Keratinocyte (primary cell): ENCODE measurements at regions not wholly inside any gene's neighbourhood (a gene's known extent, or its start where the extent isn't known, plus 50 kb on each side); places are given as distances from the start of the nearest gene placed in this dataset.
"Not testable (repeated sequence)": the region's sequence is repeated elsewhere in the genome, so short reads cannot be mapped to it uniquely, and the experiment has no call there.

Experiments
- DNase-seq: peaks from one replicate; pipeline ENCODE4 v3.0.0-alpha.2; 2011; ENCODE audit warnings: low read depth, missing footprints, low spot score
- FAIRE-seq: peaks from 2 replicates; lab custom pipeline; 2011; peaks lifted over from hg19 to GRCh38; lab: Jason Lieb, UNC
- H2AFZ ChIP-seq: 2 replicates; pipeline ENCODE4 v1.6.0; 2012; ENCODE audit warnings: low read length, control low read depth, inconsistent platforms; ENCODE audit not compliant: control insufficient read depth
- H3K27ac ChIP-seq: 2 replicates; pipeline ENCODE4 v1.5.1; 2011; ENCODE audit warnings: low read length; ENCODE audit not compliant: control insufficient read depth, insufficient read depth
- H3K27me3 ChIP-seq: 3 replicates; pipeline ENCODE4 v1.6.0; 2011; ENCODE audit warnings: low read length; ENCODE audit not compliant: control insufficient read depth, insufficient read depth; ENCODE audit errors: extremely low read depth
- H3K36me3 ChIP-seq, 2 experiments: 2 replicates in 1 of 2; 3 replicates in 1 of 2; pipeline ENCODE4 v1.5.1; 2011; ENCODE audit warnings: low read length in 2 of 2, mild to moderate bottlenecking in 1 of 2; ENCODE audit not compliant: control insufficient read depth in 2 of 2, insufficient read depth in 2 of 2; ENCODE audit errors: extremely low read depth in 1 of 2
- H3K4me1 ChIP-seq: 3 replicates; pipeline ENCODE4 v1.5.1; 2011; ENCODE audit warnings: low read length; ENCODE audit not compliant: control insufficient read depth, insufficient read depth; ENCODE audit errors: extremely low read depth
- H3K4me2 ChIP-seq: 3 replicates; pipeline ENCODE4 v1.6.0; 2011; ENCODE audit warnings: low read depth, low read length; ENCODE audit not compliant: control insufficient read depth, insufficient read depth; ENCODE audit errors: extremely low read depth
- H3K4me3 ChIP-seq, 3 experiments: fragments of 200-600 bp in 1 of 3; sonication (generic) in 1 of 3; 2 replicates in 2 of 3; 3 replicates in 1 of 3; pipeline ENCODE4 v1.5.1; 2011 to 2016; ENCODE audit warnings: low read length in 3 of 3, mild to moderate bottlenecking in 3 of 3, control low read depth in 2 of 3, inconsistent platforms in 1 of 3, low read depth in 1 of 3, mixed read lengths in 1 of 3, mixed run types in 1 of 3, moderate library complexity in 1 of 3; ENCODE audit not compliant: control insufficient read depth in 2 of 3, insufficient read depth in 2 of 3; ENCODE audit errors: extremely low read depth in 1 of 3
- H3K79me2 ChIP-seq: 2 replicates; pipeline ENCODE4 v1.6.0; 2012; ENCODE audit warnings: low read length; ENCODE audit not compliant: control insufficient read depth, insufficient read depth
- H3K9ac ChIP-seq: 3 replicates; pipeline ENCODE4 v1.6.0; 2011; ENCODE audit warnings: low read length; ENCODE audit not compliant: control insufficient read depth, insufficient read depth; ENCODE audit errors: extremely low read depth
- H3K9me1 ChIP-seq: 3 replicates; pipeline ENCODE4 v1.6.0; 2011; ENCODE audit warnings: low read length; ENCODE audit not compliant: control insufficient read depth, insufficient read depth; ENCODE audit errors: extremely low read depth
- H3K9me3 ChIP-seq: 2 replicates; pipeline ENCODE4 v1.5.1; 2012; ENCODE audit warnings: low read depth, low read length; ENCODE audit not compliant: control insufficient read depth
- H4K20me1 ChIP-seq: 3 replicates; pipeline ENCODE4 v1.6.0; 2011; ENCODE audit warnings: low read length; ENCODE audit not compliant: control insufficient read depth, insufficient read depth; ENCODE audit errors: extremely low read depth
- EZH2 ChIP-seq: IDR thresholded peaks from one replicate; pipeline ENCODE4 v1.6.1; 2012; ENCODE audit warnings: inconsistent platforms, mild to moderate bottlenecking, low read length, moderate library complexity
- dilution Hi-C: fragments of 300-500 bp; cut with MboI; formaldehyde crosslinking; loops from one replicate; pipeline ENCODE4 v1.7.0; 2020; ENCODE audit warnings: low sequenced_read_pairs; ENCODE audit not compliant: extremely low pct_ligation_motif_present
- TF ChIP-seq, protein P1 (sequence below), 3 experiments: IDR thresholded peaks in 1 of 3; conservative IDR thresholded peaks in 1 of 3; optimal IDR thresholded peaks in 1 of 3; 2 replicates in 2 of 3; 3 replicates in 1 of 3; pipeline versions ENCODE3 to v1.5.1; 2011; ENCODE audit warnings: low read length in 3 of 3, mild to moderate bottlenecking in 3 of 3, moderate library complexity in 2 of 3, control low read depth in 1 of 3, inconsistent platforms in 1 of 3; ENCODE audit not compliant: insufficient read depth in 2 of 3; ENCODE audit errors: extremely low read depth in 1 of 3

GRCh38 chr6:165766026-165766425 is 103.0 kb upstream of the PDE10A start:
- no peak for FAIRE-seq
- no peak overlapping the region for H3K27ac ChIP-seq
- H3K4me3 ChIP-seq, result no peak overlapping the region
- no peaks in the 10 kb centered on the region for H3K9me1 ChIP-seq
- no peaks in the 10 kb centered on the region for H3K27me3 ChIP-seq
- no peak overlapping the region for H2AFZ ChIP-seq
- no peaks in the 10 kb centered on the region for H4K20me1 ChIP-seq
- dilution Hi-C loops, result no loop called here
- H3K4me1 ChIP-seq, result no peaks in the 10 kb centered on the region
- TF ChIP-seq, protein P1, sequence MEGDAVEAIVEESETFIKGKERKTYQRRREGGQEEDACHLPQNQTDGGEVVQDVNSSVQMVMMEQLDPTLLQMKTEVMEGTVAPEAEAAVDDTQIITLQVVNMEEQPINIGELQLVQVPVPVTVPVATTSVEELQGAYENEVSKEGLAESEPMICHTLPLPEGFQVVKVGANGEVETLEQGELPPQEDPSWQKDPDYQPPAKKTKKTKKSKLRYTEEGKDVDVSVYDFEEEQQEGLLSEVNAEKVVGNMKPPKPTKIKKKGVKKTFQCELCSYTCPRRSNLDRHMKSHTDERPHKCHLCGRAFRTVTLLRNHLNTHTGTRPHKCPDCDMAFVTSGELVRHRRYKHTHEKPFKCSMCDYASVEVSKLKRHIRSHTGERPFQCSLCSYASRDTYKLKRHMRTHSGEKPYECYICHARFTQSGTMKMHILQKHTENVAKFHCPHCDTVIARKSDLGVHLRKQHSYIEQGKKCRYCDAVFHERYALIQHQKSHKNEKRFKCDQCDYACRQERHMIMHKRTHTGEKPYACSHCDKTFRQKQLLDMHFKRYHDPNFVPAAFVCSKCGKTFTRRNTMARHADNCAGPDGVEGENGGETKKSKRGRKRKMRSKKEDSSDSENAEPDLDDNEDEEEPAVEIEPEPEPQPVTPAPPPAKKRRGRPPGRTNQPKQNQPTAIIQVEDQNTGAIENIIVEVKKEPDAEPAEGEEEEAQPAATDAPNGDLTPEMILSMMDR (optimal IDR thresholded peaks at IDR 0.05 in 1 of 3, IDR thresholded peaks at IDR 0.05 in 1 of 3, conservative IDR thresholded peaks at IDR 0.05 in 1 of 3; ENCODE audit: extremely low read depth in 1 of 3, insufficient read depth in 2 of 3, low read length in 3 of 3), result no peak
- TF ChIP-seq EZH2, result no peak
- H3K4me2 ChIP-seq, result no peak overlapping the region
- no peaks in the 10 kb centered on the region for H3K36me3 ChIP-seq
- H3K79me2 ChIP-seq, result no peaks in the 10 kb centered on the region
- H3K9ac ChIP-seq, result no peak overlapping the region
- no peak for DNase-seq
- no peaks in the 10 kb centered on the region for H3K9me3 ChIP-seq

GRCh38 chr6:165765256-165765655 is 102.2 kb upstream of the PDE10A start:
- H3K9ac ChIP-seq, H4K20me1 ChIP-seq, DNase-seq, H3K9me3 ChIP-seq, H2AFZ ChIP-seq, H3K4me1 ChIP-seq, H3K27me3 ChIP-seq, H3K4me3 ChIP-seq, dilution Hi-C loops, H3K9me1 ChIP-seq, H3K36me3 ChIP-seq, H3K4me2 ChIP-seq, H3K27ac ChIP-seq, FAIRE-seq, H3K79me2 ChIP-seq: not testable (repeated sequence)

DNA sequence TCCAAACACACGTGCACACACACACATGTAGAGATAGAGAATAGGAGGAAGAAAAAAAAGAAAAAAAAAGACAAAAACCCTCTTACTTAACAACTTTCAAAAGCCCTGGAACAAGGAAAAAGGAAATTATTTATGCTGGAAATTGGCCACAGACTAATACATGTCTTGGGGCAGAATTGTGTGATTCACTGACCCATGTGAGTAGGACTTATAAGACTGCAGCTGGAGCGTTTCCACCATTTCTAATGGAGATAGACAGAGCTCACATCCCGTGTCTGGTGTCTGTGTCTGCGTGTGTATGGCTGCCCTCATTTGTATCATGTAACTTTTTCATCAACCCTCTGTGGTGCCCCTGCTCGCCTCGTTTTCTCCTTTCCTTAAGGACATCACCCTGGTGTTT is 99.8 kb upstream of the PDE10A start:
- no peaks in the 10 kb centered on the region for H3K9me1 ChIP-seq
- no peaks in the 10 kb centered on the region for H3K36me3 ChIP-seq
- H3K4me3 ChIP-seq, result no peak overlapping the region
- dilution Hi-C loops, result no loop called here
- no peak overlapping the region for H3K27ac ChIP-seq
- H3K9me3 ChIP-seq, result no peaks in the 10 kb centered on the region
- no peak for DNase-seq
- H3K9ac ChIP-seq, result no peak overlapping the region
- no peaks in the 10 kb centered on the region for H3K79me2 ChIP-seq
- no peaks in the 10 kb centered on the region for H3K4me1 ChIP-seq
- TF ChIP-seq, protein P1 (optimal IDR thresholded peaks at IDR 0.05 in 1 of 3, IDR thresholded peaks at IDR 0.05 in 1 of 3, conservative IDR thresholded peaks at IDR 0.05 in 1 of 3; ENCODE audit: extremely low read depth in 1 of 3, insufficient read depth in 2 of 3, low read length in 3 of 3), result no peak
- no peak for TF ChIP-seq EZH2
- H2AFZ ChIP-seq, result no peak overlapping the region
- H3K27me3 ChIP-seq, result no peaks in the 10 kb centered on the region
- no peaks in the 10 kb centered on the region for H4K20me1 ChIP-seq
- no peak overlapping the region for H3K4me2 ChIP-seq
- FAIRE-seq, result no peak
